NCI-H69 (cell line): ENCODE measurements at regions not wholly inside any gene's neighbourhood (a gene's known extent, or its start where the extent isn't known, plus 50 kb on each side); places are given as distances from the start of the nearest gene placed in this dataset.
"Not testable (repeated sequence)": the region's sequence is repeated elsewhere in the genome, so short reads cannot be mapped to it uniquely, and the experiment has no call there.

Source experiments
- DNase-seq: peaks from one replicate; lab custom pipeline; 2025; lab: John Stamatoyannopoulos, UW

- peak; percentile 5 for DNase-seq
Measured at GRCh38 chr4:74505355-74505978, 60.5 kb downstream of the AREG start.

- DNase-seq, result not testable (repeated sequence)
Measured at GRCh38 chr4:74509363-74509762, 64.4 kb downstream of the AREG start.

- no peak for DNase-seq
Measured at GRCh38 chr4:74516303-74516702, 71.4 kb downstream of the AREG start.

GRCh38 chr4:74517996-74518395 lies 73.1 kb downstream of the AREG start:
- no peak for DNase-seq

- no peak for DNase-seq
Measured at GRCh38 chr4:74522251-74522991, 77.5 kb downstream of the AREG start.

- no peak for DNase-seq
Measured at GRCh38 chr4:74523096-74523495, 78.2 kb downstream of the AREG start.

GRCh38 chr4:74524985-74525384 lies 80.0 kb downstream of the AREG start:
- DNase-seq, result no peak

- no peak for DNase-seq
Measured at GRCh38 chr4:74527049-74527448, 82.1 kb downstream of the AREG start.

GRCh38 chr4:74528178-74528577 lies 83.2 kb downstream of the AREG start:
- DNase-seq, result no peak

GRCh38 chr4:74529284-74530041 lies 84.5 kb downstream of the AREG start:
- no peak for DNase-seq

- peak; percentile 29 for DNase-seq
Measured at GRCh38 chr4:74531963-74532794, 87.2 kb downstream of the AREG start.

- no peak for DNase-seq
Measured at GRCh38 chr4:74534121-74534520, 89.2 kb downstream of the AREG start.

- no peak for DNase-seq
Measured at GRCh38 chr4:74534936-74535335, 90.0 kb downstream of the AREG start.

- no peak for DNase-seq
Measured at GRCh38 chr4:74535512-74535911, 90.6 kb downstream of the AREG start.

- no peak for DNase-seq
Measured at GRCh38 chr4:74536557-74536956, 91.6 kb downstream of the AREG start.

- no peak for DNase-seq
Measured at GRCh38 chr4:74537459-74537858, 92.5 kb downstream of the AREG start.

- DNase-seq, result no peak
Measured at GRCh38 chr4:74539044-74539790, 94.3 kb downstream of the AREG start.

- DNase-seq, result no peak
Measured at GRCh38 chr4:74540193-74540592, 95.3 kb downstream of the AREG start.

- no peak for DNase-seq
Measured at GRCh38 chr4:74541667-74542066, 96.7 kb downstream of the AREG start.

GRCh38 chr4:74543231-74543781 lies 98.4 kb downstream of the AREG start:
- DNase-seq, result no peak

- DNase-seq, result no peak
Measured at GRCh38 chr4:74543983-74544382, 99.0 kb downstream of the AREG start.
